Activated B cell treated with CpG ODN at 0.5 μM for 24 hours (primary cell): ENCODE measurements at regions not wholly inside any gene's neighbourhood (a gene's known extent, or its start where the extent isn't known, plus 50 kb on each side); places are given as distances from the start of the nearest gene placed in this dataset.

Experiments
- ATAC-seq: fragments of 200-7000 bp; cut with Tn5 transposase; one replicate; pipeline ENCODE4 v1.10.0; 2021; ENCODE audit warnings: low read depth, mild to moderate bottlenecking, moderate library complexity
- CTCF ChIA-PET: fragments of 350-600 bp; sonication (Branson Sonifier 250); formaldehyde crosslinking; loops from one replicate; lab custom pipeline; 2021; ENCODE audit warnings: antibody characterized with exemption; lab: Charles Lee
- POLR2A ChIA-PET: fragments of 350-600 bp; sonication (Branson Sonifier 250); formaldehyde crosslinking; loops from one replicate; lab custom pipeline; 2021; ENCODE audit warnings: antibody characterized with exemption; lab: Charles Lee
- DNase-seq: peaks from one replicate; pipeline ENCODE4 v3.0.0; 2022
- H3K27ac Mint-ChIP-seq: one replicate; pipeline ENCODE4 v1.8.0; 2020; ENCODE audit warnings: mixed read lengths
- H3K27me3 Mint-ChIP-seq: one replicate; pipeline ENCODE4 v1.8.0; 2021; ENCODE audit warnings: mixed read lengths
- H3K36me3 Mint-ChIP-seq: one replicate; pipeline ENCODE4 v1.8.0; 2021; ENCODE audit warnings: low read depth, mixed read lengths
- H3K4me1 Mint-ChIP-seq: one replicate; pipeline ENCODE4 v1.8.0; 2021; ENCODE audit warnings: mixed read lengths
- H3K4me3 Mint-ChIP-seq: one replicate; pipeline ENCODE4 v1.8.0; 2020; ENCODE audit warnings: mild to moderate bottlenecking, mixed read lengths
- H3K9me3 Mint-ChIP-seq: one replicate; pipeline ENCODE4 v1.8.0; 2020; ENCODE audit warnings: mixed read lengths
- CTCF ChIP-seq: fragments of 200-600 bp; IDR thresholded peaks from one replicate; pipeline ENCODE4 v1.8.0; 2022; ENCODE audit warnings: antibody characterized with exemption, mild to moderate bottlenecking
- intact Hi-C: fragments of 100-400 bp; cut with micrococcal nuclease; formaldehyde crosslinking; loops from one replicate; pipeline ENCODE4 v1.15.1; 2024

- Mint-ChIP-seq H3K27me3 (no peaks in the 10 kb centered on the region), H3K36me3 (no peaks in the 10 kb centered on the region), H3K27ac (no peak overlapping the region), H3K9me3 (peaks cover 2% of the 10 kb centered on the region), H3K4me3 (no peak overlapping the region), H3K4me1 (no peaks in the 10 kb centered on the region)
- intact Hi-C loops: no loop called here
- DNase-seq (no peak), ATAC-seq (no peak)
- POLR2A ChIA-PET: no interaction called here
- no peak for TF ChIP-seq CTCF
- CTCF ChIA-PET: no interaction called here
Measured at GRCh38 chr13:71339736-71340135, 527.3 kb downstream of the DACH1 start.

- no peak for DNase-seq
Measured at GRCh38 chr13:71339005-71339404, 528.0 kb downstream of the DACH1 start.

GRCh38 chr13:71338070-71338469 lies 528.9 kb downstream of the DACH1 start:
- ChIA-PET POLR2A (no interaction called here), CTCF (no interaction called here)
- Mint-ChIP-seq H3K4me1 (no peaks in the 10 kb centered on the region), H3K9me3 (peaks cover 2% of the 10 kb centered on the region), H3K4me3 (no peak overlapping the region), H3K27me3 (no peaks in the 10 kb centered on the region), H3K36me3 (no peaks in the 10 kb centered on the region), H3K27ac (no peak overlapping the region)
- intact Hi-C loops: no loop called here
- no peak for TF ChIP-seq CTCF
- DNase-seq (no peak), ATAC-seq (no peak)

More at GRCh38 chr13:71339005-71339404, 528.0 kb downstream of the DACH1 start:
- Mint-ChIP-seq H3K27ac (no peak overlapping the region), H3K9me3 (peaks cover 2% of the 10 kb centered on the region), H3K27me3 (no peaks in the 10 kb centered on the region), H3K4me1 (no peaks in the 10 kb centered on the region), H3K4me3 (no peak overlapping the region), H3K36me3 (no peaks in the 10 kb centered on the region)
- no peak for ATAC-seq
- ChIA-PET CTCF (no interaction called here), POLR2A (no interaction called here)
- intact Hi-C loops: no loop called here
- TF ChIP-seq CTCF: no peak

- ChIA-PET POLR2A (no interaction called here), CTCF (no interaction called here)
- Mint-ChIP-seq H3K4me3 (no peak overlapping the region), H3K27ac (no peak overlapping the region), H3K36me3 (no peaks in the 10 kb centered on the region), H3K4me1 (no peaks in the 10 kb centered on the region), H3K27me3 (no peaks in the 10 kb centered on the region), H3K9me3 (peaks cover under 1% of the 10 kb centered on the region)
- no peak for TF ChIP-seq CTCF
- DNase-seq (no peak), ATAC-seq (no peak)
- intact Hi-C loops: no loop called here
Measured at GRCh38 chr13:71327266-71327665, 539.7 kb downstream of the DACH1 start.

GRCh38 chr13:71325556-71325955 lies 541.4 kb downstream of the DACH1 start:
- no peak for DNase-seq
- ChIA-PET CTCF (no interaction called here), POLR2A (no interaction called here)

More at GRCh38 chr13:71325556-71325955, 541.4 kb downstream of the DACH1 start:
- no peak for ATAC-seq
- Mint-ChIP-seq H3K4me3 (no peak overlapping the region), H3K36me3 (no peaks in the 10 kb centered on the region), H3K27ac (no peak overlapping the region), H3K9me3 (peaks cover under 1% of the 10 kb centered on the region), H3K27me3 (no peaks in the 10 kb centered on the region), H3K4me1 (no peaks in the 10 kb centered on the region)
- intact Hi-C loops: no loop called here
- TF ChIP-seq CTCF: no peak
